T-helper 17 cell (primary cell): ENCODE measurements at regions not wholly inside any gene's neighbourhood (a gene's known extent, or its start where the extent isn't known, plus 50 kb on each side); places are given as distances from the start of the nearest gene placed in this dataset.
A peak's percentile ranks its signal among the peaks of the same experiment; 100 is the strongest.

ENCODE experiments used
- ATAC-seq: fragments of 150-1000 bp; cut with Tn5 transposase; 2 replicates; pipeline ENCODE4 v1.10.0; 2021; ENCODE audit warnings: mild to moderate bottlenecking, moderate library complexity
- DNase-seq, 3 donors: peaks; one replicate each; pipeline versions ENCODE4 v3.0.0 to v3.0.0-alpha.2; 2020 to 2021
- H3K9me3 ChIP-seq: one replicate; pipeline ENCODE4 v1.7.0; 2013; ENCODE audit warnings: low read length, mild to moderate bottlenecking; ENCODE audit not compliant: control insufficient read depth, poor library complexity, severe bottlenecking
- H3K27ac Mint-ChIP-seq: one replicate; pipeline ENCODE4 v1.8.0; 2022; ENCODE audit warnings: mild to moderate bottlenecking, moderate library complexity, mixed read lengths
- H3K27me3 Mint-ChIP-seq: one replicate; pipeline ENCODE4 v1.8.0; 2022; ENCODE audit warnings: mixed read lengths
- H3K36me3 Mint-ChIP-seq: one replicate; pipeline ENCODE4 v1.8.0; 2022; ENCODE audit warnings: low read depth, mixed read lengths
- H3K4me1 Mint-ChIP-seq: one replicate; pipeline ENCODE4 v1.8.0; 2022; ENCODE audit warnings: mild to moderate bottlenecking, mixed read lengths
- H3K4me3 Mint-ChIP-seq: one replicate; pipeline ENCODE4 v1.8.0; 2022; ENCODE audit warnings: mild to moderate bottlenecking, moderate library complexity, mixed read lengths

DNA sequence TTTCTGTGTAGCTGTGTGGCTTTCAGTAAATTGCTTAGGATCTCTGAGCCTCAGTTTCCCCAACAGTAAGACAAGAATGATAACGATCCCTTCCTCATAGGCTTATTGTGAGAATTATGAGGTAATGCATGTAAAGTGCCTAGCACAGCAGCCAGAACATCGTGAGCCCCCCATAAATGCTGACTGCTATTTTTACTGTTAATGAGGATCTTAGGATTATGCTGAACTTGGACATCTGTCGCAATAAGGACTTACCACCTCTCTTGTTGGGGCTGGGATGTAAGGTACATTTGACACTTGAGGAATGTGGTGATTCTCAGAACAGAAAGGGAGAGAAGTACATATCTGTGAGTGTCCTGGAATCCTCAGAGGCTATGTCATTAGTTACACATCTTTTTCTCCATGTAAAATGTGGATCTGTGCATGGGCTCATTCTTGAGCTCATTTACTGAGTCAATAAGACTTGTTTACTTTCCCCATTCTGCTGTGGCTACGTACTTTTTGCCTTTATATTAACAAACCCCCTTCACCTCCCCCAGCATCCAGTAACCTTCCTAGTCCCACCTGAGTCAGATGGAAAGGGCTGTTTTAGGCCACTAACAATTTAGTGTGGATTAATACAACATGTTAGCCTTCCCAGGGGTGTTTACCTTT is 64.4 kb upstream of the PLEKHG1 start:
- DNase-seq, result no peak
- Mint-ChIP-seq H3K27ac (no peak overlapping the region), H3K36me3 (no peaks in the 10 kb centered on the region), H3K4me1 (peaks cover 3% of the 10 kb centered on the region), H3K27me3 (peaks cover 16% of the 10 kb centered on the region), H3K4me3 (no peak overlapping the region)
- no peaks in the 10 kb centered on the region for H3K9me3 ChIP-seq
- no peak for ATAC-seq

DNA sequence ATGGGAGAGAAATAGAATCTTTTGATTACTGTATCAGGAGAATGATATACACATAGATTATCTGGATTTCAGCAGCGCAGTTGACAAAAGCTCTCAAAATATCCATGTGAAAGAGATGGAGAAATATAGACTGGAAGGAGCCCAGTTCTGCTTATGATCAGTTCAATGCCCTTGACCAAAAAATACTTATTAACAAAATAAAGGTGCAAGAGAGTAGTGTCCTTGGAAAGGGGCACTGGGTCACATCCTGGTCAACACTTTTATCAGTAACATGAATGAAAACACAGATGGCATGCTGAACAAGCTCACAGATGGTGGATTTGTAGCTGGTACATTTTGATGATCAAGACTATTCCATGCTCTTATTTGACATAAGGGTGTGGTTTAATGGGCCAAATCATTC is 63.9 kb upstream of the PLEKHG1 start:
- no peaks in the 10 kb centered on the region for H3K9me3 ChIP-seq
- Mint-ChIP-seq H3K4me3 (no peak overlapping the region), H3K36me3 (no peaks in the 10 kb centered on the region), H3K27me3 (peaks cover 20% of the 10 kb centered on the region), H3K27ac (no peak overlapping the region), H3K4me1 (peaks cover 3% of the 10 kb centered on the region)
- ATAC-seq (no peak), DNase-seq (no peak)

GRCh38 chr6:150536835-150537234 is 62.9 kb upstream of the PLEKHG1 start:
- H3K27me3 Mint-ChIP-seq, result peaks cover 19% of the 10 kb centered on the region
- no peak for ATAC-seq
- no peaks in the 10 kb centered on the region for H3K9me3 ChIP-seq
- DNase-seq, result no peak
- peaks cover 3% of the 10 kb centered on the region for H3K4me1 Mint-ChIP-seq
- H3K36me3 Mint-ChIP-seq, result no peaks in the 10 kb centered on the region
- no peak overlapping the region for H3K27ac Mint-ChIP-seq
- H3K4me3 Mint-ChIP-seq, result no peak overlapping the region

- Mint-ChIP-seq H3K4me1 (peaks cover 3% of the 10 kb centered on the region), H3K4me3 (no peak overlapping the region)
Measured at GRCh38 chr6:150537491-150537890, 62.2 kb upstream of the PLEKHG1 start.

DNA sequence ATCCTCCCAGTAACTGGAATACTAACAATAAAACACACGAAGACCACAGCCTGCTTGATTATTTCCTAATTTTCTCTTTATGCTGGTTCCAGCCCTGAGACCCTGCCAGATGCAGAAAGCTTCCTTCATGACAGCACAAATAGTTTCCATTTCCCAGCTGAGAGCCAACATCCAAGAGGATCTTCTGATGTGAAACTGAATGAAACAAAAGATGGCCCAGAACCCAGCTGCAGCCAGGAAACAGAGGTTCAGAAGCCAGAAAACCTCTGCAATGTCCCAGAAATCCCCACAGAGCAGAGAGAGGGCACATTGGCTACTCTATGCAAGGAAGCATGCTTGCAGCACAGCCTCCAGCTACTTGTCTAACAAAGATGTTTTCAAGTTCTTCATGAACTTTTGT is 61.8 kb upstream of the PLEKHG1 start:
- Mint-ChIP-seq H3K27me3 (peaks cover 18% of the 10 kb centered on the region), H3K4me3 (no peak overlapping the region), H3K4me1 (peaks cover 3% of the 10 kb centered on the region), H3K36me3 (no peaks in the 10 kb centered on the region), H3K27ac (no peak overlapping the region)
- ATAC-seq, result no peak
- no peak for DNase-seq
- H3K9me3 ChIP-seq, result no peaks in the 10 kb centered on the region

More at GRCh38 chr6:150537491-150537890, 62.2 kb upstream of the PLEKHG1 start:
- ATAC-seq (no peak), DNase-seq (no peak)
- H3K9me3 ChIP-seq, result no peaks in the 10 kb centered on the region
- Mint-ChIP-seq H3K27me3 (peaks cover 19% of the 10 kb centered on the region), H3K27ac (no peak overlapping the region), H3K36me3 (no peaks in the 10 kb centered on the region)

GRCh38 chr6:150539111-150539510 is 60.6 kb upstream of the PLEKHG1 start:
- H3K27ac Mint-ChIP-seq, result no peak overlapping the region

DNA sequence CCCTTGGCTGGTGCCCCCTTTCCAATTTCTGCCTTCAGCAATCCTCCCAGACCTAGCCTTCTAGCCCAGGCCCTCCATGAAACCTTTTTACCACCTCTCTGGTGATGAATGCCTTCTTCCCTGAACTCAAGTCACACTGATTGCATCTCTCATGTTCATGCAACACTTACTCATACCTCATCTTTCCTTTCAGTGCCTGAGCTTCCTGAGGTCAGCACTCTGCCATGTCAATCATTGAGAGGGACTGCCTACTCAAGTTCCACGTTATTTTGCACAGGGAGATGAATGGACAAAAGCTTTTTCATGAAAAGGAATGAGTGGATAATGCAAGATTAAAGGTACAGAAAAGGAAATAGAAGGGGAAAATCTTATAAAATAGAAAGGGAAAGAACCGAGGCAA is 60.1 kb upstream of the PLEKHG1 start:
- peaks cover 3% of the 10 kb centered on the region for H3K4me1 Mint-ChIP-seq
- H3K27ac Mint-ChIP-seq, result peak overlapping the region; percentile 32
- no peaks in the 10 kb centered on the region for H3K9me3 ChIP-seq
- peaks cover 18% of the 10 kb centered on the region for H3K27me3 Mint-ChIP-seq
- ATAC-seq, result no peak
- no peak for DNase-seq
- H3K36me3 Mint-ChIP-seq, result no peaks in the 10 kb centered on the region
- H3K4me3 Mint-ChIP-seq, result no peak overlapping the region

More at GRCh38 chr6:150539111-150539510, 60.6 kb upstream of the PLEKHG1 start:
- Mint-ChIP-seq H3K27me3 (peaks cover 18% of the 10 kb centered on the region), H3K4me3 (no peak overlapping the region), H3K4me1 (peaks cover 3% of the 10 kb centered on the region), H3K36me3 (no peaks in the 10 kb centered on the region)
- no peaks in the 10 kb centered on the region for H3K9me3 ChIP-seq
- DNase-seq (no peak), ATAC-seq (no peak)

DNA sequence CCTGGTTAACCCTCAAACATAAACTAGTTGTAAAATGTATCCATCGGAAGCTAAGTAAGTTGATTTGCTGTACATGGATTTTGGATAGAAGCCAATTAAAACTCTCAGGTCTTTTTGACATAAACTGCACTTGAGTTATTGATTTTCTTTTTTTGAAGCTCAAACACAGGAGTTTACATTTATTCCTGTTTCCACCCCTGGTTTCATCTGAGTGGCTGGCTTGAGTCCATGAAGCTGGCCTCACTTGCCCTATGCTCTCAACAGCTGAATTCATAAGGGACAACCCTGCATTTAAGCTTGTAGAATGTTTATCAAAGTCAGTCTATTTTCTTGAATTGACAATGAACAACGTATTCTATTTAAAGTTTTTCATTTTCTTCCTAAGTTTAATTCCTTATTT is 58.1 kb upstream of the PLEKHG1 start:
- no peak overlapping the region for H3K27ac Mint-ChIP-seq
- peaks cover 3% of the 10 kb centered on the region for H3K4me1 Mint-ChIP-seq
- H3K4me3 Mint-ChIP-seq, result no peak overlapping the region
- H3K36me3 Mint-ChIP-seq, result no peaks in the 10 kb centered on the region
- peaks cover 24% of the 10 kb centered on the region for H3K27me3 Mint-ChIP-seq
- no peak for DNase-seq
- H3K9me3 ChIP-seq, result no peaks in the 10 kb centered on the region
- no peak for ATAC-seq

- no peak overlapping the region for H3K27ac Mint-ChIP-seq
- no peak for ATAC-seq
- H3K4me1 Mint-ChIP-seq, result peaks cover 5% of the 10 kb centered on the region
- no peak for DNase-seq
- no peaks in the 10 kb centered on the region for H3K9me3 ChIP-seq
- H3K4me3 Mint-ChIP-seq, result no peak overlapping the region
- H3K27me3 Mint-ChIP-seq, result peaks cover 24% of the 10 kb centered on the region
- no peaks in the 10 kb centered on the region for H3K36me3 Mint-ChIP-seq
Measured at GRCh38 chr6:150543178-150543577, 56.5 kb upstream of the PLEKHG1 start.

DNA sequence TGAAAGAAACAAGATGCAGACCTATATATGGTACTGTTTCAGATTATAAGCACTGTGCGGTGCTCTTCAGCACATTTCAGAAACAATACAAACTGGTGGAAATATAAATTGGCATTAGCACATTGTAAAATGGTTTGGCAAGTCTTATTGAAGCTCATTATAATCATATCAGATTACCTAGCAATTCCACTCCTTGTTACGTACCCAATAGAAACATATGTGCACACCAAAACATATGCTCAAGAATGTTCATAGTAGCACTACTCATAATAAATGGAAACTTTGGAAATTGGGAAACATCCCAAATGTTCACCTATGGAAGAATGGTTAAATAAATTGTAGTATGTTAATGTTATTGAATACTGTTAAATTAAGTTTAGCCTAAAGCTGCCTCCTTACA is 54.9 kb upstream of the PLEKHG1 start:
- ATAC-seq (no peak), DNase-seq (no peak)
- H3K36me3 Mint-ChIP-seq, result no peaks in the 10 kb centered on the region
- H3K4me1 Mint-ChIP-seq, result peaks cover 2% of the 10 kb centered on the region
- peaks cover 24% of the 10 kb centered on the region for H3K27me3 Mint-ChIP-seq
- no peak overlapping the region for H3K4me3 Mint-ChIP-seq
- no peak overlapping the region for H3K27ac Mint-ChIP-seq
- H3K9me3 ChIP-seq, result no peaks in the 10 kb centered on the region

DNA sequence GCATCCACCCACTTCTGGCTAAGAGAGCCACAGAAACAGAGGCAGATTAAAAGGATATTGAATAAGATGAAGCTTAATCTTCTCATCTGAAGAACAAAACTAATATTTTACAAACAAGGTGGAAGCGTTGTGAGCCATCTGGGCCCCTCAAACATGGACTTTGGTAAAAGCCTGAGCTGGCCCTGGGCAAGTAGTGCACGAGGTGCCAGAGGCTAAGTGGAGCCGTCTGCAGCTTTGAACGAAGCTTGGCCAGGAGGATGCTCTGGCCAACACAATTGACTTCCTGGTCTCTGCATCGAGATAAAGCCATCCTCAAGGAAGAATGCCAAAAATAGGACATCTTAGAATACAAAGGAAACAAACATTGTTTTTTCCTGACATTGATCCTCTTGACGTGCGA is 53.2 kb upstream of the PLEKHG1 start:
- DNase-seq (no peak), ATAC-seq (no peak)
- Mint-ChIP-seq H3K4me3 (no peak overlapping the region), H3K36me3 (no peaks in the 10 kb centered on the region), H3K27me3 (peaks cover 16% of the 10 kb centered on the region), H3K4me1 (peaks cover 2% of the 10 kb centered on the region), H3K27ac (no peak overlapping the region)
- H3K9me3 ChIP-seq, result no peaks in the 10 kb centered on the region

DNA sequence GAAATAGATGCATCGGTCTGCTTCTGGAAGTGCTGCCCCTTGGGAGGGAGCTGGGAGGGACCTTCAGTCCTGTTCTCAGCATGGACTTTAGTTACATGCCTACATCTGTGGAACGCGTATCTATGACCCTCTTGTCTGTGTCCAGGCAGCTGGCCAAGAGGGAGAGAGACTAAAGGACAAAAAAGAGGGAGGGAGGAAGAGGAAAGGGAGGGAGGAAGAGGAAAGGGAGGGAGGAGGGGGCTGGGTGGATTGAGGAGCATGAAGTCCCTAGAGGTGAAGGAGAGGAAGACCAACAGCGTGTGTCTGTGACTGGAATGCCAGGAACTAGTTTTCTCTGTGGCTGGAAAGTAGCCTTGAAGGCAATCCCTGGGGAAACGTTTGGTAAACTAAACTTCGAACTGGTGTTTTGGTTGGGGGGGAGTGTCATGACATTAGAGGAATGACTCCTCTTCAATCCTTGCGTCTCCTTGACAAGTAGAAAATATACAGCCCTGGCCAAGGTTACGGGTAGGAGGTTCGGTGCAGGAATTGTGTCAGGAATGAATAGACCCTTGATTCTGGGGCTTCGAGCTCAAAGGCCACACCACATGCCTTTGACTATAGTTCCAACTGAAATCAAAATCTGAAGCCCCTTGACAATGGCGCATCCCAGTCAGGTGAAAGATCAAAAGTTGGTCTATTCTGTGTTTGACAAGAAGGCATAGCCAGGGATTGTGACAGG is 52.0 kb upstream of the PLEKHG1 start:
- H3K4me3 Mint-ChIP-seq, result no peak overlapping the region
- peaks cover 16% of the 10 kb centered on the region for H3K27me3 Mint-ChIP-seq
- no peak overlapping the region for H3K27ac Mint-ChIP-seq
- no peak for ATAC-seq
- no peak for DNase-seq
- H3K9me3 ChIP-seq, result no peaks in the 10 kb centered on the region
- H3K4me1 Mint-ChIP-seq, result peaks cover 2% of the 10 kb centered on the region
- no peaks in the 10 kb centered on the region for H3K36me3 Mint-ChIP-seq

DNA sequence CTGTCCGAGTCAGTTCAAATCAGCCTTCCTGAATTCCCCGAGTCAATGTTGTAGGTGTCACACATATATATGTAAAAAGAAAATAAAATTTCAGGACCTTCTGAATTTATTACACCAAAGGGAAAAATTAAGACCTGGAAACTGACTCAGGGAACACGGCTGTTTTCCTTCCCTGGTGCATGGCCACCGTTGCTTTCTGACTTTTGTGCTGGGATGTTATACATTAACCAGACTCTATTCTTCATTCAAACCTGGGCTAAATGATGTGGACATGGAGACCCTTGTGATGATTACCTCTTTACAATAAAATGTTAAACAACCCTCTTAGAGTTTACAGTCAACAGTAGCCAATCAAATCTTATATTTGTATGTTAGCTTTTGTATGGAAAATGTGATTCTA is 51.4 kb upstream of the PLEKHG1 start:
- Mint-ChIP-seq H3K27ac (no peak overlapping the region), H3K36me3 (no peaks in the 10 kb centered on the region), H3K4me1 (peaks cover 2% of the 10 kb centered on the region), H3K27me3 (peaks cover 12% of the 10 kb centered on the region), H3K4me3 (no peak overlapping the region)
- no peak for ATAC-seq
- no peak for DNase-seq
- no peaks in the 10 kb centered on the region for H3K9me3 ChIP-seq

- H3K9me3 ChIP-seq, result no peaks in the 10 kb centered on the region
- H3K4me3 Mint-ChIP-seq, result no peak overlapping the region
- DNase-seq, result no peak
- no peaks in the 10 kb centered on the region for H3K36me3 Mint-ChIP-seq
- ATAC-seq, result no peak
- peaks cover 7% of the 10 kb centered on the region for H3K27me3 Mint-ChIP-seq
- H3K4me1 Mint-ChIP-seq, result peaks cover 2% of the 10 kb centered on the region
- H3K27ac Mint-ChIP-seq, result no peak overlapping the region
Measured at GRCh38 chr6:150549007-150549406, 50.7 kb upstream of the PLEKHG1 start.
